Small intestine (tissue), 7 donors: ENCODE measurements at regions not wholly inside any gene's neighbourhood (a gene's known extent, or its start where the extent isn't known, plus 50 kb on each side); places are given as distances from the start of the nearest gene placed in this dataset.

ENCODE experiments used
- DNase-seq, 2 donors: peaks; one replicate each; pipeline versions ENCODE4 v3.0.0 to v3.0.0-alpha.2; 2013
- FAIRE-seq: peaks from 2 replicates; lab custom pipeline; 2012; peaks lifted over from hg19 to GRCh38; lab: Jason Lieb, UNC
- H3K27ac ChIP-seq, 3 donors: one replicate each; pipeline ENCODE4 v1.5.1; 2013; ENCODE audit warnings: low read length in 2 of 3, mild to moderate bottlenecking in 2 of 3, control low read depth in 1 of 3, inconsistent platforms in 1 of 3, low read depth in 1 of 3, moderate library complexity in 1 of 3
- H3K27me3 ChIP-seq, 3 donors: one replicate each; pipeline ENCODE4 v1.6.1; 2013; ENCODE audit warnings: low read length in 3 of 3, inconsistent platforms in 1 of 3; ENCODE audit not compliant: control insufficient read depth in 3 of 3, insufficient read depth in 3 of 3
- H3K36me3 ChIP-seq, 3 donors: one replicate each; pipeline ENCODE4 v1.6.1; 2013; ENCODE audit warnings: low read length in 3 of 3, inconsistent platforms in 1 of 3, low read depth in 1 of 3, mild to moderate bottlenecking in 1 of 3, moderate library complexity in 1 of 3; ENCODE audit not compliant: control insufficient read depth in 3 of 3, insufficient read depth in 2 of 3
- H3K4me1 ChIP-seq, 3 donors: one replicate each; pipeline ENCODE4 v1.6.1; 2013; ENCODE audit warnings: low read length in 2 of 3, inconsistent platforms in 1 of 3, low read depth in 1 of 3, mild to moderate bottlenecking in 1 of 3, moderate library complexity in 1 of 3; ENCODE audit not compliant: control insufficient read depth in 3 of 3, insufficient read depth in 2 of 3
- H3K4me3 ChIP-seq, 3 donors: one replicate each; pipeline ENCODE4 v1.5.1; 2013; ENCODE audit warnings: low read length in 3 of 3, control low read depth in 1 of 3, inconsistent platforms in 1 of 3, low read depth in 1 of 3, mild to moderate bottlenecking in 1 of 3, moderate library complexity in 1 of 3
- H3K9me3 ChIP-seq, 2 donors: one replicate each; pipeline ENCODE4 v1.6.1; 2013; ENCODE audit warnings: low read depth in 1 of 2, low read length in 1 of 2; ENCODE audit not compliant: control insufficient read depth in 2 of 2, insufficient read depth in 1 of 2
- WGBS, 3 donors: extraction: QIAGEN DNeasy Blood & Tissue Kit; methylation state at CpG; one replicate each; pipeline ENCODE4 v1.1.7; 2013; 5-methylcytosine and 5-hydroxymethylcytosine counted together
- donor health status: healthy with polysubstance abuse.
- donor health status: control.
- donor health status: control.
- donor health status: Bipolar disorder and iron deficiency.
- donor health status: healthy.

DNA sequence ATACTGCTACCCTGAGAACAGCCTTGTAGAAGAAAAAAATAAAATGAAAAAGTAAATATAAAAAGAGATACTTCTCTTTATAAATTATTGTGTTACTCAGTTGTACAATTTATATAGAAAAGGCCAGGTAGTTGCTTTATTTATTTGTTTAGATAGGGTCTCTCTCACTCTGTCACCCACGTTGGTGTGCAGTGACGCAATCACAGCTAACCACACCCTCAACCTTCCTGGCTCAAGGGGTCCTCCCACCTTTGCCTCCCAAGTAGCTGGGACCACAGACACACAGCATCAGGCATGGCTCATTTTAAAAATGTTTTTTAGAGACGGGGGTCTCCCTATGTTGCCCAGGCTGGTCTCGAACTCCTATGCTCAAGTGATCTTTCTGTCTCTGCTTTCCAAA, 175.4 kb upstream of the PZP start:
- FAIRE-seq (no peak), DNase-seq (no peak)
- no peak overlapping the region for H3K27ac ChIP-seq
- WGBS, 3 donors: 52 to 71% (median 66%) methylated on average over 4 of the region's 4 CpGs
- no peaks in the 10 kb centered on the region for H3K36me3 ChIP-seq
- no peaks in the 10 kb centered on the region for H3K4me1 ChIP-seq
- H3K9me3 ChIP-seq: no peaks in the 10 kb centered on the region
- H3K27me3 ChIP-seq: no peaks in the 10 kb centered on the region
- H3K4me3 ChIP-seq: no peak overlapping the region

DNA sequence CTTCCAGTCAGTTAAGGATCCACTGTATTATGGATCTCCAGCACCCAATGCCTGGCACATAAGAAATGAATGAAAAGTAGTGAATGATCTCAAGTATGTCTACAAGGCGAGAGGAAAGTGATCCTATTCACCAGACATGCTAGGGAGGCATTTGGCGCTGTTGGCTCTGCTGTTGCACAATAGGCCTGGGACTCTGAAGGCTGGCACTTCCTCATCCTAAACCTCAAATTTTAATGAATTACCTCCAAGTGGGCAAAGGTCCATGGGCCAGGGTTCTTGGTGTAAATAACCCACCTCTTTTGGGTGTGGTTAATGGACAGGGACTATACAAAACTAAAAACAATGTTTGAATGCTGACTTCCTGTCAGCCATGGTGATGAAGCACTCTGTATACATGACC, 173.4 kb upstream of the PZP start:
- 53 to 79% (median 72%) methylated on average over 2 of the region's 2 CpGs for WGBS, 3 donors

DNA sequence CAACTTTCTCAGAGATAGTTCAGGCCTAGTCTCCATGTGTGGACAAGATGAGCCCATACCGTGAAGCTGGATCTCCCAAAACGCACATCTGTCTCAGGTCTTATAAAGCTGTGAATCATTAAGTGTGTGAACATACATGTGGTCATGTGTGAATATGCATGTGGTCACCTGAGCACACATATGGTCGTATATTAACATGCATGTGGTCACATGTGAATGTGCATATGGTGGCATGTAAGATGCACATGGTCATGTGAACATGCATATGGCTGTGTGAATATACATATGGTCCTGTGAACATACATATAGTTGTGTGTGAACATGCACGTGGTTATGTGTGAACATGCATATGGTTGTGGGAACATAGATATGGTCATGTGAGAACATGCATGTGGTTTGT, 172.5 kb upstream of the PZP start:
- Histone ChIP-seq H3K27ac (no peak overlapping the region), H3K9me3 (no peaks in the 10 kb centered on the region), H3K4me3 (no peak overlapping the region), H3K27me3 (no peaks in the 10 kb centered on the region), H3K36me3 (no peaks in the 10 kb centered on the region), H3K4me1 (no peaks in the 10 kb centered on the region)
- FAIRE-seq (no peak), DNase-seq (no peak)
- WGBS, 3 donors: 91 to 94% (median 93%) methylated on average over 4 of the region's 4 CpGs

More for the DNA sequence above, 173.4 kb upstream of the PZP start:
- Histone ChIP-seq H3K36me3 (no peaks in the 10 kb centered on the region), H3K9me3 (no peaks in the 10 kb centered on the region), H3K27me3 (no peaks in the 10 kb centered on the region), H3K27ac (no peak overlapping the region), H3K4me1 (no peaks in the 10 kb centered on the region), H3K4me3 (no peak overlapping the region)
- DNase-seq (peak in 1 of 2 donors; percentile 12), FAIRE-seq (no peak)

DNA sequence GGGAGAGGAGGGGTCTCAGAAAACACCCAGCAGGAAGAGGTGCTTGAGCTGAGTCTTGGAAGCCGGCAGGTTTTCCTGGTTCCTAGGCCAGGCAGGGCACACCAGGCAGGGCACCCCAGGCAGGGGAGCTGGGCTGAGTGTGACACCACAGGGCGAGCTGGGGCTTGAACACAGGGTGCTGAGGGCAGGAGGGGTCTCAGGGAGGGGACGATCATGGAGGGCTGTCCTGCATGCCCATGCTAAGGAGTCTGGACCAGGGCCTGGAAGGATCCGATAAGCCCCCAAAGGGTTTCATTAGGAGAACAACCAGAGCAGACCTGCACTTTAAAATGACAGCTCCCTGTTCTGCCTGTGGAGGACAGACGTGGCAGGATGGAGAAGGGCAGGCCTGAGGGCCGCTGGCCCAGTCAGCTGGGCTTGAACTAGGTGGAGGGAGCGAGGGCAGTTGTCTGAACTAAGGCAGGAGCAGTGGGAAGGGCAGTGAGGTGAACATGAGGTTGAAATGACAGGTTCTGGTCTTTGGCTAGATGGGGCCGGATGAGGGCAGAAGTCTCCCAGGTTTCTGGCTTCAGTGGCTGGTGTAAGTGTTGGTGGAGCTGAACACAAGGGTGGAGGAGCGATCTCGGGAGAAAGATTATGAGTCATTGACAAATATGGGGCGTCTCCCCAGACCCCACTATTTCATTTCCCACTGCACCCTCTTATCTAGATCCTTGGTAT, 171.0 kb upstream of the PZP start:
- H3K4me3 ChIP-seq: no peak overlapping the region
- no peaks in the 10 kb centered on the region for H3K9me3 ChIP-seq
- 81 to 89% (median 88%) methylated on average over 11 of the region's 11 CpGs for WGBS, 3 donors
- DNase-seq (no peak), FAIRE-seq (no peak)
- no peaks in the 10 kb centered on the region for H3K4me1 ChIP-seq
- H3K27me3 ChIP-seq: no peaks in the 10 kb centered on the region
- H3K27ac ChIP-seq: no peak overlapping the region
- H3K36me3 ChIP-seq: no peaks in the 10 kb centered on the region

DNA sequence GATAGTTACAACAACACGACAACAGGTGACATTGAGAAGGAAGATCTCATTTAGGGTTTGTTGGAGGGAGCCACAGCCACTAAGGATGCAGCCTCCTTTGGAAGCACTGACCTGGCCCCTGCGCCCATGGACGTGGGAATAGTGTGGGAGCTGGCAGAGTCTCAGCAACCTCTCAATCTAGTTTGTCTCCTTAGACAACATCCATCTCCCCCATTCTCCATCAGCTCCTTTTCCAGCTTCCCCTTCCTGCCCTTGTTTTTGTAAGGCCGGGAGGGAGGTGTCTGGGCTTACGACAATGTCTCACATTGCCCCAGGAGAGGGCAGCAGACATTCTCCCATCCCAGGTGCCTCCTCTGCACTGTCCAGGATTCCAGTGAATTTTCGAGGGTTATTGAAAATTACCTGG, 170.2 kb upstream of the PZP start:
- Histone ChIP-seq H3K4me1 (no peaks in the 10 kb centered on the region), H3K4me3 (no peak overlapping the region), H3K9me3 (no peaks in the 10 kb centered on the region), H3K36me3 (no peaks in the 10 kb centered on the region), H3K27ac (no peak overlapping the region), H3K27me3 (no peaks in the 10 kb centered on the region)
- DNase-seq (peak; percentile 15 to 44), FAIRE-seq (no peak)
- WGBS, 3 donors: 55 to 60% (median 57%) methylated on average over 6 of the region's 6 CpGs

DNA sequence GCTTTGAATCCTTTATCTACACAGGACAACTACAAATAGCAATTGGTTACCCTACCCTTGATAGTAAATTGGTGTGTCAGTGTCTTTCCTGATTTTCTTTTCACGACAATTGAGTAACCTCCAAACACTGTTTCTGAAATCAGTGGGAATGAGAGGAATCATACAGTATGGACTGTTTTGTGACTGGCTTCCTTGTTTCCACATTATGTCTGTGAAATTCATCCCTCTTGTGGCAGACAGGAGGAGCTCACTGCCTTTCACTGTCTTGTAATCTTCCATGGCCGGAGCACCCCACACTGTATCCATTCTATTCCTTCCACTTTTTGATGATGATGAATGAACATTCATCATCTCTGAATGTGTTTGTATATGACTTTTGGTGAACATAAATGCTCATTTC, 164.0 kb upstream of the PZP start:
- H3K27ac ChIP-seq: no peak overlapping the region
- no peaks in the 10 kb centered on the region for H3K36me3 ChIP-seq
- FAIRE-seq (no peak), DNase-seq (peak; percentile 23 to 26)
- no peaks in the 10 kb centered on the region for H3K9me3 ChIP-seq
- 75 to 83% (median 82%) methylated on average over 2 of the region's 2 CpGs for WGBS, 3 donors
- H3K27me3 ChIP-seq: no peaks in the 10 kb centered on the region
- H3K4me3 ChIP-seq: no peak overlapping the region
- no peaks in the 10 kb centered on the region for H3K4me1 ChIP-seq

DNA sequence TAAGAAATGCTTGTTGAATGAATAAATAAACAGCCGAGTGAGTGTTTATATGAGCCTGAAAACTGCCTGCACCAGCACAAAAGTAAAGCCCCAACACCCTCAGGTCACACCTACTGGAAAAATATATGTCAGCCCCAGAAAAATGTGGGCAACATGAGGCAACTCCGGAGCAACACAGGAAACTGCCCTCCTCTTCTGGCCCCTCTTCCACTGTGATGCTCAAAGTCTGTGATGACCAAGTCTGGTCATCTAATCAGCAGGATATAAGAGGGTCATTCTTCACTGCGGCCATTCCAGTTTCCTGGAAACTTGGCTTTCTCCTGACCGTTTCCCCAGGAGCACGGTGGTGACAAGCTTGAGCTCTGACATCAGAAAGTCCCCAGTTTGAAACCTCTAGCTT, 159.6 kb upstream of the PZP start:
- H3K27me3 ChIP-seq: no peaks in the 10 kb centered on the region
- FAIRE-seq (no peak), DNase-seq (no peak)
- 61 to 86% (median 65%) methylated on average over 5 of the region's 5 CpGs for WGBS, 3 donors
- peaks cover 0 to 5% (median 0%) of the 10 kb centered on the region in 3 donors for H3K4me1 ChIP-seq
- H3K4me3 ChIP-seq: no peak overlapping the region
- H3K9me3 ChIP-seq: no peaks in the 10 kb centered on the region
- no peaks in the 10 kb centered on the region for H3K36me3 ChIP-seq
- H3K27ac ChIP-seq: no peak overlapping the region

DNA sequence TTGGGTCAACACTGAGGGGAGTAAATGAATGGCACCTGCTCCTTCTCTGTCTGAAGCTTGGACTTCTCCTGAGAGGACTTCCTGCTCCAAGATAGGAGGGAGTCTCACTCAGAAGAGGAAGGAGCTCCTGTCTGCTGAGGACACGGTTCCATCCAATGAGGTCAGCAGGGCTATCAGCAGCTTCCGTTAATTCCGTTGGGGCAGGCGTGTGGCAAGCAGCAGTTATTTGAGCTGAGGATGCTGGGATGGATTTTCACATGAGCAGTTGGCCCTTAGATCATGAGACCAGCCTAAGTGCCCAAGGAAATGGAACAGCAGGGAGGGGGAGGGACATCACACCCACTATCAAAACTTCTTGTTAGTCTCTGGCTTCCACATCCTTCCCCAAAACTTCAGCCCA, 159.0 kb upstream of the PZP start:
- Histone ChIP-seq H3K4me3 (no peak overlapping the region), H3K27ac (no peak overlapping the region), H3K9me3 (no peaks in the 10 kb centered on the region), H3K36me3 (no peaks in the 10 kb centered on the region), H3K27me3 (no peaks in the 10 kb centered on the region), H3K4me1 (peaks cover 0 to 5% (median 0%) of the 10 kb centered on the region in 3 donors)
- WGBS, 3 donors: 50 to 57% (median 57%) methylated on average over 4 of the region's 4 CpGs
- DNase-seq (no peak), FAIRE-seq (no peak)

DNA sequence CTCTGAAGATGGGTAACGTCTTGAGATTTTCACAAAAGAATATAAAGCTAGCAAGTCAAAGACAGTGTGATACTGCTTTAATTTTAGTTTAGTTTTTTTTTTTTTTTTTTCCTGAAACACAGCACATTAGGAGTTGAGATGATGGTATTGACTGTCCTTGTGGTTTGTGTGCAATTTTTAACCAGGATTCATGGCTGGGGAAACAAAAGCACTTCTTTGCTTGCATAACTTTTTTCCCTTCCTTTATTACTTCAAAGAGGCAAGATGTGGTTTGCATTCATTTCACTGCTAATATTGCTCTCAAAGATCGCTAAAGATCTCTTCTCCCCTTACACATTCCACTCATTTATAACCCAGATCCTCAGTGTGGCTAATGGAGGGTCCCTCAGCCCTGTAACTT, 157.1 kb upstream of the PZP start:
- FAIRE-seq (no peak), DNase-seq (no peak)
- no peaks in the 10 kb centered on the region for H3K9me3 ChIP-seq
- H3K36me3 ChIP-seq: no peaks in the 10 kb centered on the region
- H3K27ac ChIP-seq: peak overlapping the region in 1 of 3 donors; percentile 40
- peaks cover 0 to 5% (median 0%) of the 10 kb centered on the region in 3 donors for H3K4me1 ChIP-seq
- H3K4me3 ChIP-seq: no peak overlapping the region
- WGBS, 3 donors: 50 to 71% (median 60%) methylated on average over 2 of the region's 2 CpGs
- H3K27me3 ChIP-seq: no peaks in the 10 kb centered on the region
